IMR-90 (cell line): ENCODE measurements at regions not wholly inside any gene's neighbourhood (a gene's known extent, or its start where the extent isn't known, plus 50 kb on each side); places are given as distances from the start of the nearest gene placed in this dataset.

Experiments
- CEBPB ChIP-seq: IDR thresholded peaks from 2 replicates; pipeline ENCODE4 v1.6.1; 2012; ENCODE audit warnings: low read depth, low read length, improper control_type of control experiment
- POLR2A ChIP-seq: IDR thresholded peaks from 2 replicates; pipeline ENCODE4 v1.6.1; 2012; ENCODE audit warnings: mild to moderate bottlenecking, low read depth, low read length
- TF ChIP-seq, protein P1 (sequence below): fragments of 150-350 bp; IDR thresholded peaks from 2 replicates; pipeline ENCODE4 v1.6.1; 2017; ENCODE audit warnings: mild to moderate bottlenecking, antibody characterized with exemption, low read length, low read depth

DNA sequence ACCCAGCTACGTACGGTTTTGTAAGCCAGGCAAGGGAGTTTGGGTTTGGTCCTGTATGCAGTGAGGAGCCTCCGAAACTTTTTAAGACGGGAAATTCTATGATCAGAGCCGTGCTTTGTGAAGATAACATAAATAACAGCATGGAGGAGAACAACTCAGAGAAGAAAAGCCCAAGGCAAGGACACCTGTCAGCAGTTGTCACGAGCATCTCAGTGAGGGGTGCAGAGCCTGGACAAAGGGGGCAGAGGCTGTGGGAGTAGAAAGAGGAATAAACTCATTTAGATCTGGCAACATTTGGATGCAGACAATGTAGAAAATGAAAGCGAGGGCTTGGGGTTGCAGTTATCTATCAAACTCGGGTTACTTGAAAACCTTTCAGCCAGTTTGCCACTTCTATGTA lies 64.5 kb downstream of the CAVIN2 start:
- TF ChIP-seq POLR2A (no peak), CEBPB (no peak)
- TF ChIP-seq, protein P1, sequence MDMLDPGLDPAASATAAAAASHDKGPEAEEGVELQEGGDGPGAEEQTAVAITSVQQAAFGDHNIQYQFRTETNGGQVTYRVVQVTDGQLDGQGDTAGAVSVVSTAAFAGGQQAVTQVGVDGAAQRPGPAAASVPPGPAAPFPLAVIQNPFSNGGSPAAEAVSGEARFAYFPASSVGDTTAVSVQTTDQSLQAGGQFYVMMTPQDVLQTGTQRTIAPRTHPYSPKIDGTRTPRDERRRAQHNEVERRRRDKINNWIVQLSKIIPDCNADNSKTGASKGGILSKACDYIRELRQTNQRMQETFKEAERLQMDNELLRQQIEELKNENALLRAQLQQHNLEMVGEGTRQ: no peak
